NCI-H1930 (cell line): ENCODE measurements at regions not wholly inside any gene's neighbourhood (a gene's known extent, or its start where the extent isn't known, plus 50 kb on each side); places are given as distances from the start of the nearest gene placed in this dataset.

Source experiments
- DNase-seq, 2 experiments: peaks; one replicate each; lab custom pipeline; 2025; lab: John Stamatoyannopoulos, UW

GRCh38 chr3:99500485-99500884, 137.9 kb upstream of the COL8A1 start:
- DNase-seq: no peak

- DNase-seq: no peak
Observed at GRCh38 chr3:99499235-99500158, 138.9 kb upstream of the COL8A1 start.

- no peak for DNase-seq
Observed at GRCh38 chr3:99498550-99499234, 139.7 kb upstream of the COL8A1 start.

GRCh38 chr3:99487894-99488293, 150.5 kb upstream of the COL8A1 start:
- no peak for DNase-seq

- no peak for DNase-seq
Observed at GRCh38 chr3:99485286-99485685, 153.1 kb upstream of the COL8A1 start.

- DNase-seq: no peak
Observed at GRCh38 chr3:99484871-99485270, 153.5 kb upstream of the COL8A1 start.

GRCh38 chr3:99483841-99484240, 154.6 kb upstream of the COL8A1 start:
- DNase-seq: no peak

GRCh38 chr3:99482191-99482590, 156.2 kb upstream of the COL8A1 start:
- DNase-seq: no peak

GRCh38 chr3:99481561-99481960, 156.8 kb upstream of the COL8A1 start:
- no peak for DNase-seq

- DNase-seq: no peak
Observed at GRCh38 chr3:99479768-99480167, 158.6 kb upstream of the COL8A1 start.

- DNase-seq: no peak
Observed at GRCh38 chr3:99477650-99478049, 160.7 kb upstream of the COL8A1 start.

GRCh38 chr3:99475229-99475628, 163.2 kb upstream of the COL8A1 start:
- no peak for DNase-seq

GRCh38 chr3:99474776-99475175, 163.6 kb upstream of the COL8A1 start:
- DNase-seq: no peak

GRCh38 chr3:99473321-99473751, 165.1 kb upstream of the COL8A1 start:
- no peak for DNase-seq

- DNase-seq: no peak
Observed at GRCh38 chr3:99472385-99472784, 166.0 kb upstream of the COL8A1 start.

- DNase-seq: no peak
Observed at GRCh38 chr3:99471353-99472323, 166.8 kb upstream of the COL8A1 start.

GRCh38 chr3:99470841-99471240, 167.6 kb upstream of the COL8A1 start:
- no peak for DNase-seq

GRCh38 chr3:99468918-99469317, 169.5 kb upstream of the COL8A1 start:
- no peak for DNase-seq

- no peak for DNase-seq
Observed at GRCh38 chr3:99467420-99467819, 171.0 kb upstream of the COL8A1 start.

GRCh38 chr3:99466331-99466730, 172.1 kb upstream of the COL8A1 start:
- DNase-seq: no peak

- no peak for DNase-seq
Observed at GRCh38 chr3:99458013-99458412, 180.4 kb upstream of the COL8A1 start.

GRCh38 chr3:99442599-99442998, 195.8 kb upstream of the COL8A1 start:
- no peak for DNase-seq
